ENCODE measurements at regions not wholly inside any gene's neighbourhood (a gene's known extent, or its start where the extent isn't known, plus 50 kb on each side); places are given as distances from the start of the nearest gene placed in this dataset.
A peak's percentile ranks its signal among the peaks of the same experiment; 100 is the strongest.

GRCh38 chr18:26697186-26697884, 149.0 kb upstream of the KCTD1 start:
- DNase-seq = no peak

- DNase-seq = no peak
These were observed 148.4 kb upstream of the KCTD1 start for GRCh38 chr18:26696786-26697185.

DNA sequence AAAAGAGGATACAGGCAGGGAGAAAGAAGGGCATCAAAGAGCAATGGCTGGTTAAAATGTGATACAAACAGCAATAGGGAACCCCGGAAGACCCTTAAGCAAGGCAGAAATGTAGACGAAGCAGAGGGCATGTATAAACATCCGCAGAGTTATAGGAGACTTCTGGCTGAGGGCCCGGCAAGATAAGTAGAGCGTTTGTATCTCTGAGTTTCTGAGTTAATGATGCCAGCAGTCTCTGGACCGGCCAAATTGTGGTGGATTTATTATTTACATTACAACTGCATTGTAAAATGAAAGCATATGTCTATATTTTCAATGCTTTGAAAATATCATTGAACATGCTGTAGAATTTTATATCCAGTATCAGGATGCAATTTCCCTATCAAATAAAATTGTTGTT, 148.0 kb upstream of the KCTD1 start:
- DNase-seq = no peak

GRCh38 chr18:26689226-26689879, 141.0 kb upstream of the KCTD1 start:
- no peak for DNase-seq

DNA sequence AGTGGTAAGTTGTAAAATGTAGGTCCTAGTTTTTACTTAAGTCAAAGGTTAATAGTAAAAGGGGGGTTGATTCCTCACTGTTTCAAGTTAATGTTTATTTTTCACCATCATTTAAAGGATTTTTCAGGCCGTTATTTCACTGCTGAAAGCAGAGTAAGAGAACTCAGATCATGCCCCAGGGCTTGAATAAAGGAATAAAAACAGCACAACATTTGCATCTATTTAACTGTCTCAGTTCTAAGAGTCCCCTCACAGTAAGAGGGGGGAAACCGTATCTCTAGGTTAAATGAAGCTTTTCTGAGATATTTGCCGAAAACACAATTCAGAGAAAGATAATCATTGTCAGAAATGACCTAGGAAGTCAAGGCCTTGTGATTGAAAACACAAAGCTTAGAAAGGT, 138.2 kb upstream of the KCTD1 start:
- DNase-seq = no peak

DNA sequence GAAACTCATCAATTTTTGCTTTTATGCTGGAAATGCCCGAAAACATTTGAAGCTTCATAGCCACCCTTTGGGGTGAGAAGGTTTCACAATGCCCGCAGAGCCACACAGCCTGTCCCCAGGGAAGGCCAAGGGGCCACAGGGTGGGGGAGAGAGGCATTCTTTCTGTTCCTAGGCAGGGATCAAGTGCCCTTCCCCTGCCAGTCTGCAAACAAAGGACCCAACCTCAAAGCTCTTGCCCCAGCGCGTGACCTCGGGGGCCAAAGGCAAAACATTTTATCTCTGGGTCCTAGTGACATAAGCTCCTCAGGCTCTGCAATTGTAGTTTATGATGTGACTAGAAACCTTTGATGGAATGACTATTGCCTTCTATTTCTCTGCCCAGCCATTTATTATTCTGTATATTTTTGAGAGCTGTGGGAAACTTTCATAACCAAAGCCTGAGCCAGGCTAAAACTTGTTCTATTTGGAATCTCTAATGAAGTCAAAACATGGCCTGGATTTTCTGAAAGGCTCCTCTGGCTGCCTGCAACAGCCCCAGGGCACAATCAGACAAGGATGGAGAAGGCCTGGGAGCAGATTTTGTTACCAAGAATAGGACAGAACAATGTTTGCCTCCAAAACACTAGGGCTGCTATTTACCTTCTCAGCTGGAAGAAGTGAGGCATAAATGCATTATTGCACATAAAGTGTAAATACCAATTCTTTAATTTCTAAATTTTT, 137.2 kb upstream of the KCTD1 start:
- peak; percentile 19 for DNase-seq

- DNase-seq = no peak
These were observed 129.6 kb upstream of the KCTD1 start for GRCh38 chr18:26677957-26678356.

GRCh38 chr18:26667046-26667445, 118.7 kb upstream of the KCTD1 start:
- DNase-seq = no peak

- DNase-seq = no peak
These were observed 114.6 kb upstream of the KCTD1 start for GRCh38 chr18:26662996-26663395.

DNA sequence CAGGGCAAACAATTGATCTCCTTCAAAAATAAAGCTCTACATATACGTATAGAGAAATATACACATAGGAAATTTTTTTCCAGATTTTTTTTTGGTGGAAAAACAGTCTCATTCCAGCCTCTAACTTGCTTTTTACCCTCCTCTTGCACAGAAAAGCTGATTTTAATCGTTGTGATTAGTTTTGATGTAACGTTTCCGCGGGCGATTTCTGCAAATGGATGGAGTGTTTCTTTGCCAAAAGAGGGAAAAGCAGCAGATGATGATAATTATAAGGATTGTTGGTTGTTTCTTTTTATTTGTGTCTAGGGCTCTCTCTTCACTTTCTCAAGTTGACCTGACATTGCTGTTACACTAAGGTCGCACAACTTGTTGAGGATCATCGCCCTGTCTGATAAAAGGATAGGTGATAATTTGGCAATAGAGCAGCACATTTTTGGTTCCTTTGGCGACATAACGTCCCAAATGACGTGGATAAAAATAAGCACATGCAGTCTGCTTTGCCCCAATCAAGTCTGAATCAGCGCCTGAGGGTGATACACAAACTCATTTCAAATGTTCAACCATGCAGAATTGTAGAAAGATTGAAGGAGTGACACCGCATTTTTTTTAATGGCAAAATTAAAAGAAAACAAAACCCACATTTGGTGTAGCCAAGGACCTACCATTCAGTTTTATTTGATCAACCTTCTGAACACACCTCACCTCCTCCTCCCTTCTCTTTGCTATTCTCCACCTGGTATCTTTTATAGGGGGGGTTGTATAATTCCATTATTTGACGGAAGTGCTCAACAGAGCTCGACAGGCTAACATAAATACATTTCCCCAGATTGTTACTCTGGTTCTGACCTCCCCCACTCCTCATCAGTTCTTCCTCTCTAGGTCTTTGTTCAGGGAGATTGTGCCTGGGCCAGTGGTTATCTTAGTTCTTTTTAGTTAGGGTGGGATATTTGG, 109.6 kb upstream of the KCTD1 start:
- no peak for DNase-seq

GRCh38 chr18:26656944-26657536, 108.7 kb upstream of the KCTD1 start:
- peak; percentile 55 for DNase-seq

- DNase-seq = no peak
These were observed 108.1 kb upstream of the KCTD1 start for GRCh38 chr18:26656431-26656943.

GRCh38 chr18:26655525-26656430, 107.4 kb upstream of the KCTD1 start:
- peak; percentile 72 for DNase-seq

GRCh38 chr18:26654616-26655524, 106.5 kb upstream of the KCTD1 start:
- DNase-seq = no peak

DNA sequence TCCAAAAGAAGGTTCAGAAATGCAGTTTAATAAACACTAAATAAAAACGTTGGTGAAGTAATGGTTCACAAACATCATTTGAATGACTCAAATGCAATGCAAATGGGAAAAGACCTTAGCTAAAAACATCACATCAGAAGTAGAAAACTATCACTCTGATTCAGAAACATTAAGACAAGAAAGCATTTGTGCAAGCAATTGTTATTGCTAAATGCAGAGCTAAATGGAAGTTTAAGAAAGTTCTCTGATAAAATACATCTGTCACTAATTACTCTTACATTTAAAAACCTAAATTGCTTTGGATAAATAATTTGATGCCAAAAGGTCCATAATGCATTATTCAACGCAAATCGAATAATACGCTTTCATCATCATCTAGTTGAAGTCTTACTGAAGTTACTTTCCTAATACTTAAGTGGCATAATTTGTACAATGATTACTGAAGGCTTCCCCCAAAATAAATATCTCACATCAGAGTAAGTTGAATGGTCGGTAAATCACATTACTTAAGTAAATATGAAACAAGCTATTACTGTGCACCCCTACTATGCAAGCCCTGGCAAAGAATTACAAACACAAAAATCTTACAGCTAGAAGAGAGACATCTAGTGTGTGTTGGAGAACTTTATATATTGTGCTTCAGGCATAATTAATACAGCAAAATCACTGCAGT, 105.7 kb upstream of the KCTD1 start:
- DNase-seq = peak; percentile 34

DNA sequence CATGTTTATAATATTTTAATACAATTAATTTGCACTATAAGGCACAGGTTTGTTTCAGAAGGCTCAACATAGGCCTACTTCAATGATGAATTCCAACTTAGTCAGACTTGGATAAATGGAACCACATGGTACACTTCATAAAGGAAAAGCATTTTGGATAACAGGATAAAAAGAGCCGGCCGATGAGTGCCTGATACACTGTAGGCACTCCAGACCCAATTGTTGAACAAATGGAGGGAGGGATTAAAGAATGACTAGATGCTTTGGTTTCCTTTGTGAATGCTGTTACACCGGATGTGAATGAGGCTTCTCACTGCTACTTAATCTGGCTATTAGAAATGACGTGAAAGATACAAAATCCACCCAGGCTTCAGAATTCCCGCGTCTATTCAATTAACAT, 104.1 kb upstream of the KCTD1 start:
- DNase-seq = no peak

DNA sequence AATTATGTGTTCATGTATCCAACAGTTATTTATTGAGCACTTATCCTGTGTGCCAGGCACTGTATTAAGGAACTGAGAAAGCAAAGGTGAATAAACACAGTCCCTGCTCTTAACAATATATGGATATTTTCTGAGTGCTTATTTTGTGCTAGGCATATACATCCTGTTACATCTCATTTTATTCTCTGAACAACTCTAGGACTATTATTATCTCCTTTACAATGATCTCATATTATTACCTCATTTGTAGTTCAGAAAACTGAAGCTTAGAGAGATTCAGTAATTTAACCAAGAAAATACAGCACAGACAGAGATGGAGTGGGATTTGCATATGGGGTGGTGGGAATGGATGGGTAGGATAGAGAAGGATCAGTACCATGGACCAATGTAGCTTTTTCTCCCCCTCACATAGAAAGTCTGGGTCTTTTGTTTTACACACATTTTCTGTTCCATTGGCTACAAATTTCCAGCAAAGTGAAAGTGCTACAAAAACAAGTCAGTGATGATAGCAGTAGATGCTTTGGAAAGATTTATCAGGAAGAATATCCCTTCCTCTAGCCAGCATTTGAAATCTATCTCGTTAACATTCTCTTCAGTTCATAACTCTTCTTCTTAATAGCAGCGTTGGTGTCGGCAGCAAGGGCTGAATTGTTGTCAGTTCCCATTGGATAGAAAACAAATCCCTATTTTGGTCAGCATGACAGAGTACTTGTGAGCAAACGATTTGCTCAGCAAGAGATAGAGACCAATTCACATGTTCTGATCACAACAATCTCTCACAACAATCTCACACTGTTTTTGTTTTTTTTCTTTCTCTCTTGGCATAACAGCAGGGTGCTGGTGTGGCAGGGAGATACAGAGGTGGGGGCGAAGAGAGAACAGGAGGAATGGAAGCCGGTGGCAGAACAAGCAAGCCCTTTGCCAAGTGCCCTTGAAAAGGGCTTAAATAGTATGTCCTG, 102.2 kb upstream of the KCTD1 start:
- no peak for DNase-seq

GRCh38 chr18:26649193-26649543, 100.8 kb upstream of the KCTD1 start:
- no peak for DNase-seq
